ENCODE measurements at regions not wholly inside any gene's neighbourhood (a gene's known extent, or its start where the extent isn't known, plus 50 kb on each side); places are given as distances from the start of the nearest gene placed in this dataset.
"Not testable (repeated sequence)": the region's sequence is repeated elsewhere in the genome, so short reads cannot be mapped to it uniquely, and the experiment has no call there.

DNA sequence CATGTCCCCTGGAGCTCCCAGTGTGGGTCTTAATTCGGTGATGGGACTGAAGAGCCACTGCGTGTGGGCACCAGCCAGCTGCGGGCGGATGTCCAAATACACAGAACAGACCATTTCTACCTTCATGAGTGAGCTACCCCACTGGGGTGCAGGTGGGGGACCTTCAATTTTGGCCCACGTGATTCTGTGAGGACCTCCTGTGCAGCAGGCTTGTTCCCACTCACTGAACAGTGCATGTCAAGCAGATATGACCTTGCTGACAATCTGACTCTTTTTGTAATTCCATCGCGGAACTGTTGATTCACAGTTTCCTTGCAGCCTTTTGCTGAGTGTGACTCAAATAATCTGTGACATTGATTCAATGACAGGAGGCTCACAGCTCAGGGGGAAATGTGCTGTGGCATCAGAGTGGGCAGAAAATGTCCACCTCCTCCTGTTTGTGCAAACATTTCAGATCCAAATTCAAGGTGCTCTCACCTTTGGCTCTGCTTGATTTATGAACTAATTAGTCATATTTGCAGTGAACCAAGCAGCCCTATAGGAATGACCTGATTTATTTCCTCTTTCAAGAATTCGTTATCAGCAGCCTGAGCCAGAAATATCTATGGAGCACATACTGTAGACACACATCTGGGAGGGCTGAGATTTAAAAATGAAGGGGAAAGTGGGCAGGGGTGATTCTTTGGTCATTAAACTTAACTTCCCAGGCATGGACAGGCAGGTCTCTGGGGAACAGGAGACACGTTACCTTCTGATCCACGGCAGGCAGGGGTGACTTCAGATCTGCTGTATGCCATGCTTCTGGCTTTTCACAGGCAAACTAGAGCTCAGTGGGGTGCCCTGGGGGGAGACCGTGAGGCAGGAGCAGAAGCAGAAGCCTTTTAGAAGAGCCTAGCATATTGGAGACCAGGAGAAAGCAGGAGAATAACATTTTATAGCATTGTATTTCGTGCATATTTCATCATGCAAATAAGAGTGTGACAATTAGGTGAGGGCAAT, 170.0 kb upstream of the KL start:
- Histone ChIP-seq H3K4me3 (ENCODE audit: low read length) (peak overlapping the region; percentile 23), H3K4me2 (ENCODE audit: low read length) (no peak overlapping the region), H4K20me1 (ENCODE audit: insufficient read depth) (no peaks in the 10 kb centered on the region), H3K27me3 (ENCODE audit: insufficient read depth, low read depth, low read length) (no peaks in the 10 kb centered on the region), H3K79me2 (replicated peaks; ENCODE audit: insufficient read depth, low read length) (no peaks in the 10 kb centered on the region), H3K9me3 (ENCODE audit: low read length) (no peaks in the 10 kb centered on the region), H3K9ac (ENCODE audit: low read length) (peak overlapping the region; percentile 25), H2AFZ (ENCODE audit: low read depth, low read length) (no peak overlapping the region), H3K27ac (ENCODE audit: low read length) (peak overlapping the region; percentile 53), H3F3A (ENCODE audit: insufficient read depth, low read length, poor library complexity, severe bottlenecking) (no peaks in the 10 kb centered on the region), H3K36me3 (ENCODE audit: insufficient read depth, low read length) (no peaks in the 10 kb centered on the region), H3K9me2 (ENCODE audit: insufficient read depth, low read length) (no peaks in the 10 kb centered on the region)
- TF ChIP-seq SMC3 (conservative IDR thresholded peaks at IDR 0.05; ENCODE audit: poor library complexity) (no peak), RAD21 (conservative IDR thresholded peaks at IDR 0.05) (peak; percentile 19), POLR2AphosphoS5 (IDR thresholded peaks at IDR 0.05) (peak; percentile 57), TAF1 (IDR thresholded peaks at IDR 0.05; ENCODE audit: low read depth) (no peak), MXI1 (conservative IDR thresholded peaks at IDR 0.05; ENCODE audit: poor library complexity, severe bottlenecking) (no peak), EZH2 (IDR thresholded peaks at IDR 0.05; ENCODE audit: borderline replicate concordance, insufficient read depth, low read length, poor library complexity, severe bottlenecking) (no peak), EP300 (conservative IDR thresholded peaks at IDR 0.05; ENCODE audit: poor library complexity, severe bottlenecking) (peak; percentile 79)
- TF ChIP-seq, protein P1, sequence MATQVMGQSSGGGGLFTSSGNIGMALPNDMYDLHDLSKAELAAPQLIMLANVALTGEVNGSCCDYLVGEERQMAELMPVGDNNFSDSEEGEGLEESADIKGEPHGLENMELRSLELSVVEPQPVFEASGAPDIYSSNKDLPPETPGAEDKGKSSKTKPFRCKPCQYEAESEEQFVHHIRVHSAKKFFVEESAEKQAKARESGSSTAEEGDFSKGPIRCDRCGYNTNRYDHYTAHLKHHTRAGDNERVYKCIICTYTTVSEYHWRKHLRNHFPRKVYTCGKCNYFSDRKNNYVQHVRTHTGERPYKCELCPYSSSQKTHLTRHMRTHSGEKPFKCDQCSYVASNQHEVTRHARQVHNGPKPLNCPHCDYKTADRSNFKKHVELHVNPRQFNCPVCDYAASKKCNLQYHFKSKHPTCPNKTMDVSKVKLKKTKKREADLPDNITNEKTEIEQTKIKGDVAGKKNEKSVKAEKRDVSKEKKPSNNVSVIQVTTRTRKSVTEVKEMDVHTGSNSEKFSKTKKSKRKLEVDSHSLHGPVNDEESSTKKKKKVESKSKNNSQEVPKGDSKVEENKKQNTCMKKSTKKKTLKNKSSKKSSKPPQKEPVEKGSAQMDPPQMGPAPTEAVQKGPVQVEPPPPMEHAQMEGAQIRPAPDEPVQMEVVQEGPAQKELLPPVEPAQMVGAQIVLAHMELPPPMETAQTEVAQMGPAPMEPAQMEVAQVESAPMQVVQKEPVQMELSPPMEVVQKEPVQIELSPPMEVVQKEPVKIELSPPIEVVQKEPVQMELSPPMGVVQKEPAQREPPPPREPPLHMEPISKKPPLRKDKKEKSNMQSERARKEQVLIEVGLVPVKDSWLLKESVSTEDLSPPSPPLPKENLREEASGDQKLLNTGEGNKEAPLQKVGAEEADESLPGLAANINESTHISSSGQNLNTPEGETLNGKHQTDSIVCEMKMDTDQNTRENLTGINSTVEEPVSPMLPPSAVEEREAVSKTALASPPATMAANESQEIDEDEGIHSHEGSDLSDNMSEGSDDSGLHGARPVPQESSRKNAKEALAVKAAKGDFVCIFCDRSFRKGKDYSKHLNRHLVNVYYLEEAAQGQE (IDR thresholded peaks at IDR 0.05; ENCODE audit: borderline replicate concordance) = no peak
- TF ChIP-seq, protein P2, sequence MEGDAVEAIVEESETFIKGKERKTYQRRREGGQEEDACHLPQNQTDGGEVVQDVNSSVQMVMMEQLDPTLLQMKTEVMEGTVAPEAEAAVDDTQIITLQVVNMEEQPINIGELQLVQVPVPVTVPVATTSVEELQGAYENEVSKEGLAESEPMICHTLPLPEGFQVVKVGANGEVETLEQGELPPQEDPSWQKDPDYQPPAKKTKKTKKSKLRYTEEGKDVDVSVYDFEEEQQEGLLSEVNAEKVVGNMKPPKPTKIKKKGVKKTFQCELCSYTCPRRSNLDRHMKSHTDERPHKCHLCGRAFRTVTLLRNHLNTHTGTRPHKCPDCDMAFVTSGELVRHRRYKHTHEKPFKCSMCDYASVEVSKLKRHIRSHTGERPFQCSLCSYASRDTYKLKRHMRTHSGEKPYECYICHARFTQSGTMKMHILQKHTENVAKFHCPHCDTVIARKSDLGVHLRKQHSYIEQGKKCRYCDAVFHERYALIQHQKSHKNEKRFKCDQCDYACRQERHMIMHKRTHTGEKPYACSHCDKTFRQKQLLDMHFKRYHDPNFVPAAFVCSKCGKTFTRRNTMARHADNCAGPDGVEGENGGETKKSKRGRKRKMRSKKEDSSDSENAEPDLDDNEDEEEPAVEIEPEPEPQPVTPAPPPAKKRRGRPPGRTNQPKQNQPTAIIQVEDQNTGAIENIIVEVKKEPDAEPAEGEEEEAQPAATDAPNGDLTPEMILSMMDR (IDR thresholded peaks at IDR 0.05; ENCODE audit: poor library complexity, severe bottlenecking) = no peak

DNA sequence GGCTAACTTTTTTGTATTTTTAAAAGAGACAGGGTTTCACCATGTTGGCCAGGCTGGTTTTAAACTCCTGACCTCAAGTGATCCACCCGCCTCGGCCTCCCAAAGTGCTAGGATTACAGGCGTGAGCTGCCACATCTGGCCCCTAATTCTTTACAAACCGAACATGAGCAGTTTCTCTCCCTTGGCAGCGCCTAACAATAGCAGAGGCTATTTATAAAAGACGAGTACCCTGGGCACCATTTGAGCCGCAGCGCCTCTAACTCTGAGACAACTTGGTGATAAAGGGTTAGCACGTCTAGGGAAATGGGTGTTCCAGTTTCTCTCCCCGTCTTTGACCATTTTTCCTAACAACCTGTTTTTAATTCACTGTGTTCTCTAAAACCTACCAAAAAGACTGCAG, 168.2 kb upstream of the KL start:
- H3K4me3 ChIP-seq (ENCODE audit: low read length); H3K27me3 ChIP-seq (ENCODE audit: insufficient read depth, low read depth, low read length); H3K79me2 ChIP-seq (replicated peaks; ENCODE audit: insufficient read depth, low read length); H4K20me1 ChIP-seq (ENCODE audit: insufficient read depth); H2AFZ ChIP-seq (ENCODE audit: low read depth, low read length); H3K9me3 ChIP-seq (ENCODE audit: low read length); H3K4me2 ChIP-seq (ENCODE audit: low read length); H3K27ac ChIP-seq (ENCODE audit: low read length); H3K36me3 ChIP-seq (ENCODE audit: insufficient read depth, low read length); H3K9me2 ChIP-seq (ENCODE audit: insufficient read depth, low read length); H3F3A ChIP-seq (ENCODE audit: insufficient read depth, low read length, poor library complexity, severe bottlenecking); H3K9ac ChIP-seq (ENCODE audit: low read length): not testable (repeated sequence)
